Stimulated activated CD4-positive, alpha-beta T cell treated with anti-CD3 and anti-CD28 coated beads, Interleukin-4, amount 100 ng/mL, for 48 hours (primary cell): ENCODE measurements at regions not wholly inside any gene's neighbourhood (a gene's known extent, or its start where the extent isn't known, plus 50 kb on each side); places are given as distances from the start of the nearest gene placed in this dataset.
A peak's percentile ranks its signal among the peaks of the same experiment; 100 is the strongest.
"Not testable (repeated sequence)": the region's sequence is repeated elsewhere in the genome, so short reads cannot be mapped to it uniquely, and the experiment has no call there.

Experiments used
- DNase-seq, 2 donors: peaks; one replicate each; pipeline ENCODE4 v3.0.0-alpha.2; 2020; ENCODE audit warnings: low read depth in 2 of 2

DNA sequence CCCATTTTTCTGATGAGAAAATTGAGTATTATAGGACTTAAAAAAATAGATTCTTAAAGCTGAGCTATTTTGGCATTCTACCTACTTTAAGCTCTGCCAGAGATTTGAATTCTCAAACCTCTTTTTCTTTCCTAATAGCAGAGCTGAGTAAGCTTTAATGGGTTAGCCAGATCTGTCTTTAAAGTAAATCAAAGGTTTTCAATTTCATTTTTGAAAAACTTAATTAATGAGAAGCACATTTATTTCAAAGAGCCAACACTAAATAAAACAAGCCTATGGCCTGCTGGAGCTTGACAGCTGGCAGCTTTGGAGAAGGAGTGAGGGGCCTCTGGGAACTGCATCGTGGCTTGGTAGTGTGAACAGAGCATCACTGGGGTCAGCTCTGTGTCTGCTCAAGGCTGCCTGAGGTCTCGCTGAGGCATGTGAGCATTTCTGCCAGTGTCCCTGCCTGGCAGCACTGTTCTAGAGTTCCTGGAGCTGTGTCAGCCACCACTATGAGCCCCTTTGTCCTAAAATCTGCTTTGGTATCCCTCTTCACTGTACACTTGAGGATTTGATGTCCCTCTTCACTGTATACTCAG is 50.4 kb upstream of the PRSS23 start:
- no peak for DNase-seq

DNA sequence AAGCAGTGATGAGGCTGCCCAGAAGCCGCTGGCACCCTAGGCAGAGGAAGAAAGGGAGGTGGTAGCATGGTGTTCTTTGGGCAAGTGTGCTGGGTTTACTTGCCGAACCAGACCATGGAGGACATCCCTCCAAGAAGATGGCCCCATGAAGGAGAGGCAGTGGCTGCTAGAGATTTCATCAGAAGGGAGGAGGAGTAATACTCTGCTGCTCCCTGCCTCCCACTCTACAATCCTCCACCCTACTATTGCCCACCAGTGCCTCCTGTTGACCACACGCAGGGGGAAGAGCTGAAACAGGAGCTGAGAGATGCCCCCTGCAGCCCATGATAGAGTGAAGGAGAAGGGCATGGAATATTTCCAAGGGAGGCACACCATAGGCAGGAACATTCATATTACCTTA is 51.0 kb upstream of the PRSS23 start:
- DNase-seq = no peak

DNA sequence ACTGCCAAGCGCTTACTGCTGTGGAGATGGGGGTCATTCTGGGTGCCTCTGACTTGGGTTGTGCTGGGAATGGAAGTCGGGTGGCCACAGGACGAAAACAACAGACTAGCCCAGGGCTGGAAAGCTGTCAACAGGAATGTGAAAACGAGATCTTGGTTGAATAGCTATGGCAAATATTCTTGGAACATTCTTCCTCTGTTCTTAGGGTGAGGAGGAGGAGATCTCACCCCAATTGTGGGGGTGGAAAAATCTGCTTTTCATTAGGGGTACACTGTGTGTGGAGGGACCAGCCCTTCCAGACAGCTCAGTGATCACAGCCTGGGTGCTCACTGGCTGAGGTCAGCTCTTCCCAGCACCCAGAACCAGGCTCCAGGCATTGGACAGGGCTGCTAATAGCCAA is 52.0 kb upstream of the PRSS23 start:
- DNase-seq = no peak

DNA sequence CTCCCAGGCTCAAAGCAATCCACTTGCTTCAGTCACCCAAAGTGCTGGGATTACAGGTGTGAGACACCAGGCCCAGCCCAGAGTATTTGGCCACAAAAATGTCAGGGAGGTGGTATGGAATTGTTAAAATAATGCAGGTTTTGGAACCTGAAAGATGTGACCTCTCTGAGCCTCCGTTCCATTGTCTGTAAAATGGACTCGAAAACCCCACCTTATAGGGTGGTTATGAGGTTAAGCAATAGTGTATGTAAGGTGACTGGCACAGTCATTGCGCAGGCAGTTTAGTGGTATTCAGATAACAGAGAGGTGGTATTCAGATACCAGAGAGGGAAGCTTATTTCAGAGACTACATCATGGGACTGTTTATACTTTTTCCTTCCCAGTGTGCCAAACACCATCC is 52.5 kb upstream of the PRSS23 start:
- DNase-seq = no peak

DNA sequence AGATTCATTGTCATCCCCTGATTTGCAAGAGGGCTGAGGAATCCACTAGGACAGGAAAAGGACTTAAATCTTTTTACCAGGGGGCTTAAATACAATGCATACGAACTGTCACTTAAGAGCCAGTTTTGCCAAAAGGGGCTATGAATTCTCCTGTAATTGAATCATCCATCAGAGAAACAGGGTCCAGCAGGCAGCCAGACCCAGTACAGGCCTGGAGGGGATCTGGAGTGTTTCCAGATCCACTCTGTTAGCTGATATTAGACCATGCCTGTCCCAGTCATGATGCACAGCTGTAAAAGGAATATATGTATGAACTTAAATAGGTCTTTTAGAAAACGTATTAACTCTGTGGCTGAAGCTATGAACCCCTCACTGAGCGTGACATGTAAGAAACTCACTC is 53.8 kb upstream of the PRSS23 start:
- no peak for DNase-seq

DNA sequence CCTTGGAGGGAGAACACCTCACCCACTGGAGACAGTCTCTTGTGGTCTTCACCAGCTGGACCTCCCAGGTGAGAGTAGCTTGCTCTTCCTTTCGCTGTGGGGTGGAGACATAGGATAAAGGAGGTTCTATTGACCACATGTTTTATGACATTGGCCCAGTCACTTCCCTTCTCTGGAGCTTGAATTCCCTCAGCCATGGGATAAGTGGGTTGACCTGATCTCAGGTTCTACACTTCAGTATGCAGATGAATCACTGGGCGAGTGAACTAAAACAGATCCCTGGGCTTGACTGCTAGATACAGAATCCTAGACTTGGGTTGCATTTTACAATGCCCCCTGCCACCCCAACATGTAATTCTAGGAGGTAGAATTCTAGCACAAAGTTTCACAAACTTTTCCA is 54.8 kb upstream of the PRSS23 start:
- no peak for DNase-seq

DNA sequence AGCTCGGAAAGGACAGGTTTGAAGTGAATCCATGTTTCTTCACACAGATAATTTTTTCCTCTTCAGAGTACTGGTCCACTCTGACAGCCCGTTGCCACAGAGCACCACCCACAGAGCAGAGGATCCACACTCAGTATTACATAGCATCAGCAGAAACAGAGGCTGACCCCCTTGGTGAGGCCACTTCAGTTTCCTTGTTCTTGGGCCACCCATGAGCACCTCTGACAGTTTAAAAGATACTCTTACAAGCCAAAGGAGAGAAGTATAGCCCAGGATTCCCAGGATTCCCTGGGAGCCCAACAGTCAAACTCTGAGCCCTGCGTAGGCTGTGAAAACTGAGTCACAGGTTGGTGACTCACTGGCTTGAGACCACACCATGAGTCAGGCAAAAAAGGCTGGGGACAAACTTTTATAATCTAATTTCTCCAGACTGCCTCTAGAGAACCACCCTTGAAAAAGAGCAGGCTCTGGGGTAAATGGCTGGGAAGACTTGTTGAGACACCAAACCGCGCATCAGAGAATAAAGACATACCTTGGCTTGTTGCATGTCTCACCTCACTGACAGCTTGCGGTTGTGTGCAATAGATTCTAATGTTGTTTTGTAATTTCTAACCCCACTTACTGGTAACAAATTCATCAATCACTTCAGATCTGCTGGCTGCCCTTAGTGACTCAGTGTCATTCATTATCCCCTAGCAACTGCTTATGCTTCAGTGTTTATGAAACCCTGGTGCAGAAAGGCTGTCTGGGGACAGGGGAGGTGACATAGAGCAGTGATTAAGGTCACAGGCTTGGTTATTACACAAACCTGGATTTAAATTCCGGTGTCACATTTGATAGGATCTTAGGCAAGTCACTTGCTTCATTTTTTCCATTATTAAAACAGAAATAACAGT is 56.9 kb upstream of the PRSS23 start:
- DNase-seq = peak; percentile 40 to 47

DNA sequence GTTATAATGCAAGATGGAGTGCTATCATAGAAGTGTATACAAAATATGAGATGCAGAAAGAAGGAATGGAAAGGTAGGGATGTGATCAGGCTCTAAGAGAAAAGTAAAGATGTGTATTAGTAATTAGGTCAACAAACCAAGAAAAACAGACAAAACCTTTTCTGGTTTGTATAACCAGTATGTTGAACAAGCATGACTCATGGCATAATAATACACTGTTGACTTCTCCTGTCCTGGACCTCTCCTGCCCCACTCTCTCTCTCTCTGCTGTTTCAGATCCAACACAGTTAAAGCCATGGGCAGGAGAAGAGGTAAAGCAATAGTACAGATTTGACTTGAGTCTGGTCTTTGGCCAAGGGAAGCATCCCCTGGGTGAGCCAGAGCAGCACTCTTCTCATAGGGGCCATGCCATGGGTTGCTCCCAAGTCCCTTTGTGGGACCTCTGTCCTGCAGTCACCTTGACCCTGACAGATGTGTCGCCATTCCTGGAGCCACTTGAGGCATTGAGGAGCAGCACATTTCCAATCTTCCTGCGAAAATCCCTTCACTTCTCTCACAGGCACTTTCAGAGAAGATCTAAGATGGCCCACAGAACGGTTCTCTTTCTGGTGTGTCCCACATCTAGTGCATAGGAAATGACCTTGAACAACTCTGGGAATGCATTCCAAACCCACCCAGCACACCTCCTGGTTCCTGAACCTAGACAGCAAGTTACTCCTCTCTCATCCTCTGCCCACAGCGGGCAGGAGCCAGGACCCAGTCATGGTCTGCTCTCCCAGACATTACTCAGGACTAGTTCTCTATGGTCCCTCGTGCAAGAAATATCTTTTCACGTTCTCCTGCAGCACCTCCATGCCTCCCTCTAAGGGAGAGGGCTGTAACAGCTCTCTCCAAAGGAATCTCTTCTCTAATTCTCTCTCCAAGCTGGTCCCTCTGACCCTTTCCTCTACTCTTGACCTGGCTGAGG is 58.2 kb upstream of the PRSS23 start:
- no peak for DNase-seq

DNA sequence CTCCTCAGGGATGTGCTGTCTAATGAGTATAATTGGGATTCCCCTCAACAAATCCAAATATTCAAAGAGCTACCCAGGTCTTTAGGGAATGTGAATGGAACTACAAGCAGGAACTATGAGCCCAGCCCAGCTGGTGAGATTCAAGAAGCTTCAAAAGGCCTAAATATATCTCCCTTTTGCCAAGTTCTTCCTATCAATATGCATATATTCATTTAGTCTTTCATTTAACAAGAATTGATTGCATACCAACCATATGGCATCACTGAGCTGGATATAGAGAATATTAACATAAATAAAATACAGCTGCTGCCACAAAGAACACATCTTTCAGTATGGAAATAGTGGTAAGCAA is 58.9 kb upstream of the PRSS23 start:
- DNase-seq = no peak

DNA sequence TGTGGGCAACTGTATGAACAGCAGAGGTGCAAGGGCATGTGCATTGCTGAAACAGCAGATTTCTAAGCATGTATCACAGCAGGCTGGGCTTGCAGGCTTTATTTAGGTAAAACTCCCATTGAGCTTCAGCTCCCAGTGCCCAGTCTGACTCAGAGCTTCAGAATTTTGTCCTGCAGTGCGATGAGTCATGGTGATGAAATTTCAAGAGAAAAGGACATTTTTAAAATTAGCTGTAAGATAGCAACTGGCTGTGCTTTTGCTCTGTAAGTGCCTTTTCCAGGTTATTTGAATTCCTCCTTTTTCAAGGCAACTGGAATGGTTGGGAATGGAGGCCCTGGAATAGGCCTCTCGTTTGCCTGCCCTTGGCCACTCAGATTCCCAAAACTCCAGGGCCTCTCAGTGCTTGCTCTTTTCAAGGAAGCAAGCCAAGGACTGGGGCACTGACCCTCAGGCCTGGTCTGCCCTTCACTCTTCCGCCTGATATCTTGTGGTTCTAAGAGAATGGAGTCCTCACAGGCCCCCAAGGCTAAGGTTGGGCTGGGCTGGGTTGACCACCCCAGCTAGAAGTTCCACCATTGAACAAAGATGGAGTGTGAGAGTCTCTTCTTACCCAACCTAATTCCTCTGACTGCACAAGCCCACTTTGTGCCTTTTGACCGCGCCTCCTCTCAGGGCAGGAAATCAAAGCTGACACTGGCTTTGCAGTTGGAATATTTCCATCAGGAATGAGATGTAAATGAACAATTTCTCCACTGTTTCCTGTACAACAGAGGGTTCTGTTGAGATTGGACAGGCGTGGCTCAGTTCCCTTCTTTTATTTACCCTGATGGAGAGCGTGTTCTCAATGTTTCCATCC is 59.5 kb upstream of the PRSS23 start:
- peak in 1 of 2 donors; percentile 19 for DNase-seq

DNA sequence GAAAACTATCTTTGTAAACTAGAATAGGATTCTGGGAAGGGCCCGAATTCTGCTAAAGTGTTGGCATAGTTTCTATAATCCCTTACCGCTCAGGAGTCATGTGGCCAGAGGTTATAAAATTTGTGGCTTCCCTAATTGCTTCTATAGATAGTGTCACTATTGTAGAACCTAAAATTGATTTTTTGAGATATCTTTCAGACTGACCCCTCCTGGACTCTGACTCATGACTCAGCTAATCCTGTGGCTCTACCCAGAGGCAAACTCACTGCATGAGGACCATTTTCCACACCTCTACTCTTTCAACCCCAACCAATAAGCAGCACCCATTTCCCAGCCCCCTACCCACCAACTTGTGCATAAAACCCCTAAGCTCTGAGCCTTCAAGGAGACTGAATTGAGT is 61.8 kb upstream of the PRSS23 start:
- DNase-seq = no peak

DNA sequence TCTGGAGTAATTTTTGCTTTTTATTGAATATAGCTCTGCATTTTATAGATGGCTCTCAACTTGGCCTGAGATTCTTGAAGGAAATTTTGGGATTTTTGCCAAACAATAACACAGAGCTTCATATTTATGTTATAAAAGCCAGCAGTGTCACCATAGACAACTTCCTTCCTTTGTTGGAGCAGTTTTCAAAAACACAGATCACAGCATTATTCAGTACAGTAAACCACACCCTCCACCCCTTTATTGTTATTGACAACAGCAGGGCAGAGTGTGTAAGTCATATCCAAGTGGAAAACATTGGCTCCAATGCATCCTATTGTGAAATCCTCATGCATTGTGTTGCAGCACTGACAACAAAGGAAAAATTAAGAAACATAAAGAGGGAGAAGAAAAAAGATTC is 62.6 kb upstream of the PRSS23 start:
- DNase-seq = no peak

DNA sequence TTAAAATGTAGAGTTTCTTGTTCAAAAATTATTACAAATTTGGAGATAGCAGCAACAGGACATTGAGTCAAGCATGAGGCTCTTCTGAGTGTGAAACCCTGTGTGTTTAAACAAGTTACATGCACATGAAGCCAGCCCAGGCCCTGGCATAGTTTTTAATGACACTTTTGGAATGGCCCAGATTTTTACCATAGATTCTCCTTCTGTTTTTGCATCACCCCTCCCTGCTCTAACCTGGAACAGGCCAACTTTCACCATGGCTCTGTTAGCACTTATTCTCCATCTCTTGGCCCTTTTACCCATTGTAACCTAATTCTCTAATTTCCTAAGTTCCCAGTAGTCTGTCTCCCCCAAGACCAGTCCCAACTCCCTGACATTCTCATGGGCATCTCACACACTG is 63.1 kb upstream of the PRSS23 start:
- no peak for DNase-seq

DNA sequence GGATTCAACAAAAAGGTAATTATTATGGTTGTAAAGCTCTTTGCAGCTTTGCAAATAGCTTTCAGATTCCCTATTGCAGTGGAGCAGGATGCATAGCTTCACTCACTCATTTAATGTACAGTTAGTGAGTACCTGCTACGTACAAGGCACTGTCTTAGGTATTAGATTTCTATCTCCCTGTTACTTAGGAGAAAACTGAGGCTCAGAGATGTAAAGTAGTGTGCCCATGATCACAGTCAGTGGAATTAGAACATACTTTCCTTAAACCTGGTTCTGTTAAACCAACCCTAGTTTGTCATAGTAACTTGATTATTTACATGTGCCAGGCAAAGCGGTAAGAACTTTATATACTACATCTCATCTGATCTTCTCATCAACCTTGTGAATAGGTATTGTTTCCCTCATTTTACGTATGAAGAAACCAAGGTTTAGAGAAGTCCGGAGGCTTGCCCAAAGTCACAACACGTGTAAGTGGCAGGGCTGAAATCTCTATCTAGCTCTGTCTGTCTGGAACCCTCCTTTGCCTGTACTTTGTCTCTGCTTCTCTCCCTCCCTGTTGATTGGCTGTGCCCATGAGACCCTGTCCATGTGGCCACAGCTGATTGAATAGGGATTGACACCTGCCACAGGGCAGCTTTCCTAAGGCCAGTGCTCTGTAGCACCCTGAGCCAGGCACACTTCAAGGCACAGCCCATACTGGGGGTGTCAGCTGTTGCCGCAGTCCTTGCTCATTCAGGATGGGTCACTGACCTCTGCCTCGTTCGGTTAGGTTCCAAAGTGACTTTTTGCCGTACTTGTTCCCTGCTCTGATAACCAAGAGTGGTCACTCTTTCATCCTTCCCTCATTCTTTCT is 63.8 kb upstream of the PRSS23 start:
- no peak for DNase-seq

DNA sequence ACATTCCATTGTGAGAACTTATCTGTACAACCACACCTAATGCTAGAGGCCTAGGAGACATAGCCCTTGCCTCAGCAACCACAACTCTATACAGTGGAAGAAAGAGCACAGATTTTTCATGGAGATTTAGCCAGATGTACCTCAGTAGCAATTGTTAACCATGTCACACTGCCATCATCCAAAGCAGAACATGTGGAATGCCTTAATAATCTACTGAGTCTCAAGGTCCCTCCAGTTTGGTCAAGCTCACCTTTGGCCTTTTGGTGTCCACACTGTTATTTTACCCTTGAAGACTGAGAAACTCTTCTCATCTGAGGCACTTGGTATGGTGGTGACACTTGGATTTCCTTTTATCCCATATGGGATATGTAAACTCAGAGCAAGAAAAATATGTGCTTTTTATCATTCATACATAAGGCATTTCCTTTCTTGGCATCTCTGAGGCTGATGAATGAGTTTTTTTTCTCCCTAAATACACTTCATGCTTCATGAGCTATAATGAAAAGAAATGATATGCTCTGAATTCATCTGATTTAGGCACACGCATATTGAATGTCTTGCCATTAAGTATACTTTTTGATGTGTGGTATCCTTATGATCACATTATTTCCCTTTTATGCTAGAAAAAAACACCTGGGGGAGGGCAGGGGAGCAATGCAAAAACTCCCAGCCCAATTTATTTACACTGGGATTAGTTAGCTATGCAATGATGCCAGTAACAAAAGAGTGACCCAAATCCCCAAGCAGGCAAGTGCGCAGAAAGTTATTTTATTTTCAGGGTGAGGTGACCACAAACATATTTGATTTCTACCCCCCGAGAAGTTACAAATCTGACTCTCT is 63.3 kb upstream of the ME3 start:
- no peak for DNase-seq

DNA sequence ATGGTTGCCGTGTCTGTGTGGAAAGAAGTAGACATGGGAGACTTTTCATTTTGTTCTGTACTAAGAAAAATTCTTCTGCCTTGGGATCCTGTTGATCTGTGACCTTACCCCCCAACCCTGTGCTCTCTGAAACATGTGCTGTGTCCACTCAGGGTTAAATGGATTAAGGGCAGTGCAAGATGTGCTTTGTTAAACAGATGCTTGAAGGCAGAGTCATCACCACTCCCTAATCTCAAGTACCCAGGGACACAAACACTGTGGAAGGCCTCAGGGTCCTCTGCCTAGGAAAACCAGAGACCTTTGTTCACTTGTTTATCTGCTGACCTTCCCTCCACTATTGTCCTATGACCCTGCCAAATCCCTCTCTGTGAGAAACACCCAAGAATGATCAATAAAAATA is 60.3 kb upstream of the ME3 start:
- DNase-seq = not testable (repeated sequence)

DNA sequence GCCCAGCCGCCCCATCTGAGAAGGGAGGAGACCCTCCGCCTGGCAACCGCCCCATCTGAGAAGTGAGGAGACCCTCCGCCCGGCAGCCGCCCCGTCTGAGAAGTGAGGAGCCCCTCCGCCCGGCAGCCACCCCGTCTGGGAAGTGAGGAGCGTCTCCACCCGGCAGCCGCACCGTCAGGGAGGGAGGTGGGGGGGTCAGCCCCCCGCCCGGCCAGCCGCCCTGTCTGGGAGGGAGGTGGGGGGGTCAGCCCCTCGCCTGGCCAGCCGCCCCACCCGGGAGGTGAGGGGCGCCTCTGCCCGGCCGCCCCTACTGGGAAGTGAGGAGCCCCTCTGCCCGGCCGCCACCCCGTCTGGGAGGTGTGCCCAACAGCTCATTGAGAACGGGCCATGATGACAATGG is 59.9 kb upstream of the ME3 start:
- not testable (repeated sequence) for DNase-seq

DNA sequence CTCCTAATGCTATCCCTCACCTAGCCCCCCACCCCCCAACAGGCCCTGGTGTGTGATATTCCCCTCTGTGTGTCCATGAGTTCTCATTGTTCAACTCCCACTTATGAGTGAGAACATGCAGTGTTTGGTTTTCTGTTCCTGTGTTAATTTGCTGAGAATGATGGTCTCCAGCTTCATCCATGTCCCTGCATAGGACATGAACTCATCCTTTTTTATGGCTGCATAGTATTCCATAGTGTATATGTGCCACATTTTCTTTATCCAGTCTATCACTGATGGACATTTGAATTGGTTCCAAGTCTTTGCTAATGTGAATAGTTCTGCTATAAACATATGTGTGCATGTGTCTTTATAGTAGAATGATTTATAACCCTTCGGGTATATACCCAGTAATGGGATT is 57.2 kb upstream of the ME3 start:
- not testable (repeated sequence) for DNase-seq

DNA sequence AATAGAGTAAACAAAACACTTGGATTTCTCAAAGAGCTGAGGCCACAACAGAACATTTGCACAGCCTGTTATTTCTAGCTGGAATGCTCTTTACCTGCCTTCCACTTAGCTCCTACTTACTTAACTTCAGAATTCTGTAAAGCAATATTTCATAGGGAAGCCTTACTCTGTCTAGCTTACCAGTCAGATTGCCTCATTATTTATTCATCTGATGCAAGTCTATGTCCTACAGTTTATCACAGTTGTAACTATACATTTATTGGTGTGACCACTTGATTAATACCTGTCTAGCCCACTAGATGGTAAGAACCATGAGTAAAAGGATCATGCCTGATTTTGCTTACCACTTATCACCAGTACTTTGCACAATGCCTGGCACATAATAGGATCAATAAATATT is 56.1 kb upstream of the ME3 start:
- DNase-seq = no peak
